ENCODE measurements at regions not wholly inside any gene's neighbourhood (a gene's known extent, or its start where the extent isn't known, plus 50 kb on each side); places are given as distances from the start of the nearest gene placed in this dataset.
"Not testable (repeated sequence)": the region's sequence is repeated elsewhere in the genome, so short reads cannot be mapped to it uniquely, and the experiment has no call there.

- Histone ChIP-seq H3K9ac (ENCODE audit: low read length) (no peak overlapping the region), H3K27me3 (ENCODE audit: control insufficient read depth, insufficient read depth, low read length) (no peaks in the 10 kb centered on the region), H3K36me3 (ENCODE audit: control insufficient read depth, insufficient read depth, low read length) (no peaks in the 10 kb centered on the region), H3K4me1 (ENCODE audit: control insufficient read depth, insufficient read depth, low read length) (no peaks in the 10 kb centered on the region), H3K27ac (ENCODE audit: low read depth, low read length) (no peak overlapping the region), H3K9me3 (ENCODE audit: control insufficient read depth, insufficient read depth, low read depth, low read length) (no peaks in the 10 kb centered on the region), H3K4me3 (ENCODE audit: low read depth, low read length) (no peak overlapping the region)
Observed at GRCh38 chr12:83763425-83763824, 1076.7 kb downstream of the TMTC2 start.

GRCh38 chr12:83759906-83760305 lies 1073.2 kb downstream of the TMTC2 start:
- no peaks in the 10 kb centered on the region for H3K4me1 ChIP-seq (ENCODE audit: control insufficient read depth, insufficient read depth, low read length)
- no peak overlapping the region for H3K27ac ChIP-seq (ENCODE audit: low read depth, low read length)
- H3K9ac ChIP-seq (ENCODE audit: low read length): no peak overlapping the region
- no peak overlapping the region for H3K4me3 ChIP-seq (ENCODE audit: low read depth, low read length)
- no peaks in the 10 kb centered on the region for H3K27me3 ChIP-seq (ENCODE audit: control insufficient read depth, insufficient read depth, low read length)
- H3K9me3 ChIP-seq (ENCODE audit: control insufficient read depth, insufficient read depth, low read depth, low read length): no peaks in the 10 kb centered on the region
- H3K36me3 ChIP-seq (ENCODE audit: control insufficient read depth, insufficient read depth, low read length): no peaks in the 10 kb centered on the region

- H3K9ac ChIP-seq (ENCODE audit: low read length): no peak overlapping the region
- no peaks in the 10 kb centered on the region for H3K27me3 ChIP-seq (ENCODE audit: control insufficient read depth, insufficient read depth, low read length)
- H3K9me3 ChIP-seq (ENCODE audit: control insufficient read depth, insufficient read depth, low read depth, low read length): no peaks in the 10 kb centered on the region
- H3K27ac ChIP-seq (ENCODE audit: low read depth, low read length): no peak overlapping the region
- H3K4me1 ChIP-seq (ENCODE audit: control insufficient read depth, insufficient read depth, low read length): no peaks in the 10 kb centered on the region
- no peak overlapping the region for H3K4me3 ChIP-seq (ENCODE audit: low read depth, low read length)
- H3K36me3 ChIP-seq (ENCODE audit: control insufficient read depth, insufficient read depth, low read length): no peaks in the 10 kb centered on the region
Observed at GRCh38 chr12:83758888-83759631, 1072.4 kb downstream of the TMTC2 start.

- Histone ChIP-seq H3K27me3 (ENCODE audit: control insufficient read depth, insufficient read depth, low read length) (no peaks in the 10 kb centered on the region), H3K9ac (ENCODE audit: low read length) (no peak overlapping the region), H3K27ac (ENCODE audit: low read depth, low read length) (no peak overlapping the region), H3K4me1 (ENCODE audit: control insufficient read depth, insufficient read depth, low read length) (no peaks in the 10 kb centered on the region), H3K36me3 (ENCODE audit: control insufficient read depth, insufficient read depth, low read length) (no peaks in the 10 kb centered on the region), H3K9me3 (ENCODE audit: control insufficient read depth, insufficient read depth, low read depth, low read length) (no peaks in the 10 kb centered on the region), H3K4me3 (ENCODE audit: low read depth, low read length) (no peak overlapping the region)
Observed at GRCh38 chr12:83753904-83754303, 1067.2 kb downstream of the TMTC2 start.

GRCh38 chr12:83753205-83753604 lies 1066.5 kb downstream of the TMTC2 start:
- Histone ChIP-seq H3K4me3 (ENCODE audit: low read depth, low read length) (no peak overlapping the region), H3K27ac (ENCODE audit: low read depth, low read length) (no peak overlapping the region), H3K36me3 (ENCODE audit: control insufficient read depth, insufficient read depth, low read length) (no peaks in the 10 kb centered on the region), H3K9me3 (ENCODE audit: control insufficient read depth, insufficient read depth, low read depth, low read length) (no peaks in the 10 kb centered on the region), H3K4me1 (ENCODE audit: control insufficient read depth, insufficient read depth, low read length) (no peaks in the 10 kb centered on the region), H3K27me3 (ENCODE audit: control insufficient read depth, insufficient read depth, low read length) (no peaks in the 10 kb centered on the region), H3K9ac (ENCODE audit: low read length) (no peak overlapping the region)

- H3K9me3 ChIP-seq (ENCODE audit: control insufficient read depth, insufficient read depth, low read depth, low read length): no peaks in the 10 kb centered on the region
- H3K4me1 ChIP-seq (ENCODE audit: control insufficient read depth, insufficient read depth, low read length): no peaks in the 10 kb centered on the region
- H3K36me3 ChIP-seq (ENCODE audit: control insufficient read depth, insufficient read depth, low read length): no peaks in the 10 kb centered on the region
- no peaks in the 10 kb centered on the region for H3K27me3 ChIP-seq (ENCODE audit: control insufficient read depth, insufficient read depth, low read length)
- no peak overlapping the region for H3K27ac ChIP-seq (ENCODE audit: low read depth, low read length)
- no peak overlapping the region for H3K9ac ChIP-seq (ENCODE audit: low read length)
- no peak overlapping the region for H3K4me3 ChIP-seq (ENCODE audit: low read depth, low read length)
Observed at GRCh38 chr12:83739607-83740006, 1052.9 kb downstream of the TMTC2 start.

GRCh38 chr12:83710851-83711250 lies 1024.1 kb downstream of the TMTC2 start:
- H3K27ac ChIP-seq (ENCODE audit: low read depth, low read length): no peak overlapping the region
- no peaks in the 10 kb centered on the region for H3K27me3 ChIP-seq (ENCODE audit: control insufficient read depth, insufficient read depth, low read length)
- H3K4me1 ChIP-seq (ENCODE audit: control insufficient read depth, insufficient read depth, low read length): no peaks in the 10 kb centered on the region
- H3K36me3 ChIP-seq (ENCODE audit: control insufficient read depth, insufficient read depth, low read length): no peaks in the 10 kb centered on the region
- H3K9me3 ChIP-seq (ENCODE audit: control insufficient read depth, insufficient read depth, low read depth, low read length): peaks cover 18% of the 10 kb centered on the region
- H3K9ac ChIP-seq (ENCODE audit: low read length): no peak overlapping the region
- H3K4me3 ChIP-seq (ENCODE audit: low read depth, low read length): no peak overlapping the region

GRCh38 chr12:83709899-83710298 lies 1023.2 kb downstream of the TMTC2 start:
- H3K27ac ChIP-seq (ENCODE audit: low read depth, low read length): no peak overlapping the region
- H3K4me3 ChIP-seq (ENCODE audit: low read depth, low read length): no peak overlapping the region
- H3K9me3 ChIP-seq (ENCODE audit: control insufficient read depth, insufficient read depth, low read depth, low read length): peaks cover 18% of the 10 kb centered on the region

GRCh38 chr12:83700838-83701237 lies 1014.1 kb downstream of the TMTC2 start:
- Histone ChIP-seq H3K4me3 (ENCODE audit: low read depth, low read length) (no peak overlapping the region), H3K27ac (ENCODE audit: low read depth, low read length) (no peak overlapping the region), H3K4me1 (ENCODE audit: control insufficient read depth, insufficient read depth, low read length) (no peaks in the 10 kb centered on the region), H3K36me3 (ENCODE audit: control insufficient read depth, insufficient read depth, low read length) (no peaks in the 10 kb centered on the region), H3K9ac (ENCODE audit: low read length) (no peak overlapping the region), H3K27me3 (ENCODE audit: control insufficient read depth, insufficient read depth, low read length) (no peaks in the 10 kb centered on the region), H3K9me3 (ENCODE audit: control insufficient read depth, insufficient read depth, low read depth, low read length) (peaks cover 3% of the 10 kb centered on the region; the same call in 1 of the 2 replicates)

More at GRCh38 chr12:83709899-83710298, 1023.2 kb downstream of the TMTC2 start:
- no peaks in the 10 kb centered on the region for H3K36me3 ChIP-seq (ENCODE audit: control insufficient read depth, insufficient read depth, low read length)
- no peaks in the 10 kb centered on the region for H3K4me1 ChIP-seq (ENCODE audit: control insufficient read depth, insufficient read depth, low read length)
- no peaks in the 10 kb centered on the region for H3K27me3 ChIP-seq (ENCODE audit: control insufficient read depth, insufficient read depth, low read length)
- no peak overlapping the region for H3K9ac ChIP-seq (ENCODE audit: low read length)

- not testable (repeated sequence) for H3K27me3 ChIP-seq (ENCODE audit: control insufficient read depth, insufficient read depth, low read length); H3K36me3 ChIP-seq (ENCODE audit: control insufficient read depth, insufficient read depth, low read length); H3K9ac ChIP-seq (ENCODE audit: low read length); H3K27ac ChIP-seq (ENCODE audit: low read depth, low read length); H3K4me1 ChIP-seq (ENCODE audit: control insufficient read depth, insufficient read depth, low read length); H3K9me3 ChIP-seq (ENCODE audit: control insufficient read depth, insufficient read depth, low read depth, low read length); H3K4me3 ChIP-seq (ENCODE audit: low read depth, low read length)
Observed at GRCh38 chr12:83696311-83696710, 1009.6 kb downstream of the TMTC2 start.

GRCh38 chr12:83691730-83692129 lies 1005.0 kb downstream of the TMTC2 start:
- no peak overlapping the region for H3K9ac ChIP-seq (ENCODE audit: low read length)
- peaks cover 2% of the 10 kb centered on the region; the same call in 1 of the 2 replicates for H3K9me3 ChIP-seq (ENCODE audit: control insufficient read depth, insufficient read depth, low read depth, low read length)
- no peaks in the 10 kb centered on the region for H3K27me3 ChIP-seq (ENCODE audit: control insufficient read depth, insufficient read depth, low read length)
- H3K4me1 ChIP-seq (ENCODE audit: control insufficient read depth, insufficient read depth, low read length): no peaks in the 10 kb centered on the region
- H3K36me3 ChIP-seq (ENCODE audit: control insufficient read depth, insufficient read depth, low read length): no peaks in the 10 kb centered on the region
- H3K4me3 ChIP-seq (ENCODE audit: low read depth, low read length): no peak overlapping the region
- no peak overlapping the region for H3K27ac ChIP-seq (ENCODE audit: low read depth, low read length)
